ENCODE measurements at regions not wholly inside any gene's neighbourhood (a gene's known extent, or its start where the extent isn't known, plus 50 kb on each side); places are given as distances from the start of the nearest gene placed in this dataset.

- no peak for DNase-seq (ENCODE audit: low read depth)
Observed at GRCh38 chr16:73569266-73569980, 521.5 kb upstream of the ZFHX3 start.

- DNase-seq (ENCODE audit: low read depth) = no peak
Observed at GRCh38 chr16:73568769-73569168, 520.8 kb upstream of the ZFHX3 start.

- no peak for DNase-seq (ENCODE audit: low read depth)
Observed at GRCh38 chr16:73565925-73566324, 518.0 kb upstream of the ZFHX3 start.

GRCh38 chr16:73565263-73565662 lies 517.3 kb upstream of the ZFHX3 start:
- DNase-seq (ENCODE audit: low read depth) = peak; percentile 2

- DNase-seq (ENCODE audit: low read depth) = no peak
Observed at GRCh38 chr16:73563709-73564108, 515.8 kb upstream of the ZFHX3 start.

GRCh38 chr16:73560497-73560896 lies 512.6 kb upstream of the ZFHX3 start:
- no peak for DNase-seq (ENCODE audit: low read depth)

- no peak for DNase-seq (ENCODE audit: low read depth)
Observed at GRCh38 chr16:73558219-73558618, 510.3 kb upstream of the ZFHX3 start.

- DNase-seq (ENCODE audit: low read depth) = no peak
Observed at GRCh38 chr16:73553941-73554660, 506.2 kb upstream of the ZFHX3 start.

GRCh38 chr16:73549984-73550631 lies 502.2 kb upstream of the ZFHX3 start:
- no peak for DNase-seq (ENCODE audit: low read depth)

GRCh38 chr16:73547552-73548403 lies 499.9 kb upstream of the ZFHX3 start:
- no peak for DNase-seq (ENCODE audit: low read depth)

- DNase-seq (ENCODE audit: low read depth) = no peak
Observed at GRCh38 chr16:73546341-73546845, 498.5 kb upstream of the ZFHX3 start.

- DNase-seq (ENCODE audit: low read depth) = no peak
Observed at GRCh38 chr16:73545755-73546154, 497.8 kb upstream of the ZFHX3 start.

GRCh38 chr16:73545290-73545689 lies 497.4 kb upstream of the ZFHX3 start:
- DNase-seq (ENCODE audit: low read depth) = no peak

- no peak for DNase-seq (ENCODE audit: low read depth)
Observed at GRCh38 chr16:73544826-73545225, 496.9 kb upstream of the ZFHX3 start.

GRCh38 chr16:73543970-73544599 lies 496.2 kb upstream of the ZFHX3 start:
- no peak for DNase-seq (ENCODE audit: low read depth)

- DNase-seq (ENCODE audit: low read depth) = no peak
Observed at GRCh38 chr16:73543331-73543969, 495.5 kb upstream of the ZFHX3 start.

- DNase-seq (ENCODE audit: low read depth) = no peak
Observed at GRCh38 chr16:73542885-73543284, 495.0 kb upstream of the ZFHX3 start.

- DNase-seq (ENCODE audit: low read depth) = no peak
Observed at GRCh38 chr16:73537921-73538320, 490.0 kb upstream of the ZFHX3 start.

GRCh38 chr16:73536931-73537330 lies 489.0 kb upstream of the ZFHX3 start:
- DNase-seq (ENCODE audit: low read depth) = no peak

- no peak for DNase-seq (ENCODE audit: low read depth)
Observed at GRCh38 chr16:73531021-73531420, 483.1 kb upstream of the ZFHX3 start.

- no peak for DNase-seq (ENCODE audit: low read depth)
Observed at GRCh38 chr16:73530529-73530928, 482.6 kb upstream of the ZFHX3 start.

Data from HS-5 (cell line).